H1 (cell line): ENCODE measurements at regions not wholly inside any gene's neighbourhood (a gene's known extent, or its start where the extent isn't known, plus 50 kb on each side); places are given as distances from the start of the nearest gene placed in this dataset.

ENCODE experiments used
- CTCF ChIA-PET: fragments of 300-600 bp; sonication (Branson Sonifier 250); formaldehyde crosslinking; loops from one replicate; lab custom pipeline; 2021; ENCODE audit not compliant: partially characterized antibody; lab: Charles Lee
- POLR2A ChIA-PET: fragments of 300-600 bp; sonication (Branson Sonifier 250); formaldehyde crosslinking; loops from one replicate; lab custom pipeline; 2021; ENCODE audit warnings: inconsistent platforms; ENCODE audit not compliant: partially characterized antibody; lab: Charles Lee
- DNase-seq, 2 experiments: peaks; one replicate each; pipeline versions ENCODE4 v3.0.0 to v3.0.0-alpha.2; 2010 to 2022; ENCODE audit warnings: low spot score in 2 of 2, low read depth in 1 of 2, mixed read lengths in 1 of 2
- FAIRE-seq: peaks from 2 replicates; lab custom pipeline; 2011; peaks lifted over from hg19 to GRCh38; lab: Jason Lieb, UNC
- H2AFZ ChIP-seq: 2 replicates; pipeline ENCODE4 v1.8.1; 2012; ENCODE audit warnings: low read length, inconsistent platforms
- H2AK5ac ChIP-seq: 2 replicates; pipeline ENCODE4 v1.6.1; 2013; ENCODE audit warnings: low read depth, low read length
- H2BK120ac ChIP-seq: replicated peaks from 2 replicates; pipeline ENCODE3; 2013; ENCODE audit warnings: low read depth, low read length, inconsistent platforms
- H2BK12ac ChIP-seq: 2 replicates; pipeline ENCODE4 v1.6.1; 2013; ENCODE audit warnings: low read depth, low read length
- H2BK15ac ChIP-seq: 2 replicates; pipeline ENCODE4 v1.6.1; 2013; ENCODE audit warnings: low read length
- H2BK20ac ChIP-seq: 2 replicates; pipeline ENCODE4 v1.6.1; 2013; ENCODE audit warnings: low read length
- H2BK5ac ChIP-seq: 2 replicates; pipeline ENCODE4 v1.6.1; 2013; ENCODE audit warnings: low read depth, low read length
- H3K14ac ChIP-seq: 2 replicates; pipeline ENCODE4 v1.6.1; 2013; ENCODE audit warnings: inconsistent platforms; ENCODE audit not compliant: insufficient read length
- H3K18ac ChIP-seq: 2 replicates; pipeline ENCODE4 v1.6.1; 2013; ENCODE audit warnings: low read length; ENCODE audit errors: extremely low read depth
- H3K23ac ChIP-seq: 2 replicates; pipeline ENCODE4 v1.6.1; 2013; ENCODE audit warnings: inconsistent platforms; ENCODE audit not compliant: insufficient read length
- H3K23me2 ChIP-seq: 2 replicates; pipeline ENCODE4 v1.6.1; 2013; ENCODE audit warnings: low read depth, low read length
- H3K27ac ChIP-seq: 2 replicates; pipeline ENCODE4 v1.6.1; 2011; ENCODE audit warnings: low read depth, low read length, inconsistent platforms
- H3K27me3 ChIP-seq, 4 experiments: replicated peaks in 1 of 4; 1 replicate in 1 of 4; 2 replicates in 3 of 4; pipeline versions ENCODE4 v1.6.1 to v1.8.1; 2011 to 2013; ENCODE audit warnings: low read length in 3 of 4, mild to moderate bottlenecking in 3 of 4, inconsistent platforms in 2 of 4, mixed read lengths in 2 of 4, moderate library complexity in 1 of 4; ENCODE audit not compliant: control insufficient read depth in 3 of 4, insufficient read depth in 3 of 4; ENCODE audit errors: extremely low read depth in 1 of 4
- H3K36me3 ChIP-seq, 4 experiments: 2 replicates each; pipeline versions ENCODE4 v1.6.1 to v1.8.1; 2011 to 2013; ENCODE audit warnings: mild to moderate bottlenecking in 4 of 4, low read length in 3 of 4, moderate library complexity in 2 of 4, control low read depth in 1 of 4, inconsistent platforms in 1 of 4; ENCODE audit not compliant: insufficient read depth in 4 of 4, control insufficient read depth in 2 of 4
- H3K4ac ChIP-seq: replicated peaks from 2 replicates; pipeline ENCODE3; 2013; ENCODE audit warnings: low read length, low read depth, mixed read lengths, inconsistent platforms; ENCODE audit not compliant: insufficient read length
- H3K4me1 ChIP-seq, 4 experiments: replicated peaks in 1 of 4; 1 replicate in 1 of 4; 2 replicates in 3 of 4; pipeline versions ENCODE4 v1.6.1 to v1.8.1; 2011 to 2013; ENCODE audit warnings: low read length in 3 of 4, inconsistent platforms in 2 of 4, mixed read lengths in 1 of 4; ENCODE audit not compliant: insufficient read depth in 4 of 4, control insufficient read depth in 3 of 4
- H3K4me2 ChIP-seq, 2 experiments: 2 replicates each; pipeline versions ENCODE4 v1.6.1 to v1.8.1; 2011 to 2013; ENCODE audit warnings: low read depth in 2 of 2, low read length in 2 of 2, control low read depth in 1 of 2, inconsistent platforms in 1 of 2, mild to moderate bottlenecking in 1 of 2; ENCODE audit not compliant: insufficient read depth in 1 of 2
- H3K4me3 ChIP-seq, 4 experiments: fragments of 200-600, 300-600 bp in 1 of 4; sonication (generic), shearing (Covaris generic), sonication (Bioruptor Twin) in 1 of 4; 2 replicates each; pipeline versions ENCODE4 v1.5.1 to v1.8.1; 2011 to 2016; ENCODE audit warnings: low read length in 4 of 4, low read depth in 3 of 4, control low read depth in 2 of 4, inconsistent platforms in 2 of 4, mild to moderate bottlenecking in 2 of 4, mixed read lengths in 1 of 4, moderate library complexity in 1 of 4; ENCODE audit not compliant: insufficient read depth in 2 of 4; ENCODE audit errors: extremely low read depth in 1 of 4
- H3K56ac ChIP-seq: replicated peaks from 2 replicates; pipeline ENCODE3; 2013; ENCODE audit warnings: low read depth, mild to moderate bottlenecking, mixed read lengths, low read length, inconsistent platforms; ENCODE audit not compliant: insufficient read length
- H3K79me1 ChIP-seq: 2 replicates; pipeline ENCODE4 v1.6.1; 2013; ENCODE audit warnings: low read depth, low read length, control low read depth
- H3K79me2 ChIP-seq, 2 experiments: 2 replicates each; pipeline versions ENCODE4 v1.6.1 to v1.8.1; 2012 to 2013; ENCODE audit warnings: low read length in 2 of 2, mild to moderate bottlenecking in 2 of 2, inconsistent platforms in 1 of 2; ENCODE audit not compliant: insufficient read depth in 2 of 2, control insufficient read depth in 1 of 2
- H3K9ac ChIP-seq, 4 experiments: replicated peaks in 1 of 4; 1 replicate in 1 of 4; 2 replicates in 3 of 4; pipeline versions ENCODE4 v1.6.1 to v1.8.1; 2011 to 2013; ENCODE audit warnings: low read depth in 3 of 4, low read length in 3 of 4, control low read depth in 2 of 4, mild to moderate bottlenecking in 2 of 4, moderate library complexity in 2 of 4, inconsistent platforms in 1 of 4; ENCODE audit errors: extremely low read depth in 1 of 4
- H3K9me3 ChIP-seq, 2 experiments: 2 replicates each; pipeline versions ENCODE4 v1.6.1 to v1.8.1; 2012 to 2013; ENCODE audit warnings: mild to moderate bottlenecking in 2 of 2, moderate library complexity in 2 of 2, control low read depth in 1 of 2, inconsistent platforms in 1 of 2, low read depth in 1 of 2, low read length in 1 of 2, mixed read lengths in 1 of 2; ENCODE audit not compliant: insufficient read depth in 2 of 2
- H4K20me1 ChIP-seq, 2 experiments: replicated peaks in 1 of 2; 2 replicates each; pipeline versions ENCODE3 to v1.8.1; 2011 to 2013; ENCODE audit warnings: inconsistent platforms in 2 of 2, low read length in 2 of 2, mild to moderate bottlenecking in 1 of 2; ENCODE audit not compliant: insufficient read depth in 2 of 2, control insufficient read depth in 1 of 2
- H4K5ac ChIP-seq: 2 replicates; pipeline ENCODE4 v1.6.1; 2013; ENCODE audit warnings: low read length, low read depth, mixed read lengths, inconsistent platforms; ENCODE audit not compliant: insufficient read length
- H4K8ac ChIP-seq: 2 replicates; pipeline ENCODE4 v1.8.0; 2013; ENCODE audit warnings: mild to moderate bottlenecking, moderate library complexity, low read length, inconsistent platforms; ENCODE audit not compliant: insufficient read depth; ENCODE audit errors: extremely low read depth
- H4K91ac ChIP-seq: replicated peaks from 2 replicates; pipeline ENCODE3; 2013; ENCODE audit warnings: low read length, mixed read lengths, inconsistent platforms; ENCODE audit not compliant: insufficient read length
- ATF2 ChIP-seq: IDR thresholded peaks from 2 replicates; pipeline ENCODE4 v1.6.1; 2012; ENCODE audit warnings: low read length, inconsistent platforms
- ATF3 ChIP-seq: IDR thresholded peaks from 2 replicates; pipeline ENCODE4 v1.6.1; 2011; ENCODE audit warnings: low read depth, mild to moderate bottlenecking, low read length; ENCODE audit not compliant: insufficient read depth
- HDAC2 ChIP-seq, 2 experiments: fragments of 300-600 bp in 1 of 2; sonication (generic) in 1 of 2; IDR thresholded peaks; 2 replicates each; pipeline ENCODE4 v1.6.1; 2011 to 2012; ENCODE audit warnings: low read depth in 2 of 2, low read length in 2 of 2, mild to moderate bottlenecking in 2 of 2, moderate library complexity in 2 of 2, borderline replicate concordance in 1 of 2, inconsistent platforms in 1 of 2
- MAFK ChIP-seq: IDR thresholded peaks from 2 replicates; pipeline ENCODE4 v1.6.1; 2012; ENCODE audit warnings: low read depth, mild to moderate bottlenecking, improper control_type of control experiment, low read length
- RBBP5 ChIP-seq: IDR thresholded peaks from 2 replicates; pipeline ENCODE4 v1.7.1; 2012; ENCODE audit warnings: low read depth, mild to moderate bottlenecking, inconsistent platforms, low read length, moderate library complexity, borderline replicate concordance
- RFX5 ChIP-seq: IDR thresholded peaks from 2 replicates; pipeline ENCODE4 v1.6.1; 2011; ENCODE audit warnings: low read depth, low read length, improper control_type of control experiment, borderline replicate concordance
- TCF12 ChIP-seq: IDR thresholded peaks from 2 replicates; pipeline ENCODE4 v1.6.1; 2011; ENCODE audit warnings: low read depth, mild to moderate bottlenecking, low read length
- TEAD4 ChIP-seq: IDR thresholded peaks from 2 replicates; pipeline ENCODE4 v1.6.1; 2012; ENCODE audit warnings: low read depth, low read length, inconsistent platforms, mixed read lengths
- USF2 ChIP-seq: IDR thresholded peaks from 2 replicates; pipeline ENCODE4 v1.6.1; 2011; ENCODE audit warnings: low read length, improper control_type of control experiment
- WGBS, 2 experiments: shearing (Covaris generic) in 1 of 2; methylation state at CpG; one replicate each; pipeline versions ENCODE4 v1.1.6 to v1.1.7; 2013 to 2015; ENCODE audit warnings: low lambda C conversion rate in 2 of 2, mixed read lengths in 2 of 2, inconsistent platforms in 1 of 2, low coverage in 1 of 2, missing lambda C conversion rate in 1 of 2; ENCODE audit not compliant: insufficient replicate concordance in 2 of 2, insufficient coverage in 1 of 2, insufficient read length in 1 of 2; ENCODE audit errors: extremely low coverage in 1 of 2, missing lambda C conversion rate in 1 of 2; 5-methylcytosine and 5-hydroxymethylcytosine counted together

GRCh38 chr11:33544593-33545373, 155.8 kb downstream of the C11orf91 start:
- H3K56ac ChIP-seq = no peak overlapping the region
- H3K4me2 ChIP-seq = no peak overlapping the region
- no peak overlapping the region for H4K5ac ChIP-seq
- no peaks in the 10 kb centered on the region for H3K79me2 ChIP-seq
- no peak overlapping the region for H2BK5ac ChIP-seq
- H3K18ac ChIP-seq = no peak overlapping the region
- H3K14ac ChIP-seq = no peak overlapping the region
- H3K9me3 ChIP-seq = no peaks in the 10 kb centered on the region
- H2BK15ac ChIP-seq = no peak overlapping the region
- H2AK5ac ChIP-seq = no peak overlapping the region
- H3K36me3 ChIP-seq = no peaks in the 10 kb centered on the region
- POLR2A ChIA-PET = no interaction called here
- no peaks in the 10 kb centered on the region for H3K79me1 ChIP-seq
- H2BK20ac ChIP-seq = no peak overlapping the region
- H3K4me3 ChIP-seq = no peak overlapping the region
- H3K27me3 ChIP-seq = no peaks in the 10 kb centered on the region
- H4K8ac ChIP-seq = no peak overlapping the region
- CTCF ChIA-PET = interaction anchor here (0.6 to 9.6 kb wide), 17 partner anchors 9 to 285 kb away, joined by 3 to 167 read pairs (median 3); no protein-coding TSS in a partner anchor
- H4K20me1 ChIP-seq = no peaks in the 10 kb centered on the region
- DNase-seq (no peak), FAIRE-seq (no peak)
- H4K91ac ChIP-seq = no peak overlapping the region
- no peak overlapping the region for H3K23ac ChIP-seq
- no peak overlapping the region for H2BK120ac ChIP-seq
- H3K27ac ChIP-seq = no peak overlapping the region
- WGBS, 2 experiments = 93% methylated on average over 17 of the region's 17 CpGs; no CpG with 5 or more reads in 1 of the 2 experiments
- no peak overlapping the region for H2AFZ ChIP-seq
- no peaks in the 10 kb centered on the region for H3K4me1 ChIP-seq
- no peak overlapping the region for H2BK12ac ChIP-seq
- H3K4ac ChIP-seq = no peak overlapping the region
- no peak overlapping the region for H3K9ac ChIP-seq
- TF ChIP-seq RBBP5 (no peak), TEAD4 (no peak), USF2 (no peak), ATF3 (no peak), HDAC2 (IDR thresholded peaks at IDR 0.05; ENCODE audit: borderline replicate concordance in 1 of 2, low read depth in 2 of 2, low read length in 2 of 2) (no peak), MAFK (no peak), TCF12 (no peak), RFX5 (no peak), ATF2 (no peak)
- no peaks in the 10 kb centered on the region for H3K23me2 ChIP-seq
